Activated T-cell treated with anti-CD3 and anti-CD28 coated beads, Interleukin-2, amount 50 U/mL, for 24 hours (primary cell): ENCODE measurements at regions not wholly inside any gene's neighbourhood (a gene's known extent, or its start where the extent isn't known, plus 50 kb on each side); places are given as distances from the start of the nearest gene placed in this dataset.

Experiments used
- DNase-seq: peaks from one replicate; pipeline ENCODE4 v3.0.0-alpha.2; 2020
- H3K27ac Mint-ChIP-seq: 2 replicates; pipeline ENCODE4 v1.8.0; 2020; ENCODE audit warnings: mild to moderate bottlenecking, mixed read lengths
- H3K27me3 Mint-ChIP-seq: 2 replicates; pipeline ENCODE4 v1.8.0; 2020; ENCODE audit warnings: mixed read lengths
- H3K36me3 Mint-ChIP-seq: 2 replicates; pipeline ENCODE4 v1.8.0; 2020; ENCODE audit warnings: low read depth, mixed read lengths
- H3K4me1 Mint-ChIP-seq: 2 replicates; pipeline ENCODE4 v1.8.0; 2020; ENCODE audit warnings: low read depth, mixed read lengths
- H3K4me3 Mint-ChIP-seq: 2 replicates; pipeline ENCODE4 v1.8.0; 2020; ENCODE audit warnings: mild to moderate bottlenecking, moderate library complexity, mixed read lengths
- H3K9me3 Mint-ChIP-seq: 2 replicates; pipeline ENCODE4 v1.8.0; 2020; ENCODE audit warnings: mixed read lengths

- H3K27me3 Mint-ChIP-seq = no peaks in the 10 kb centered on the region
- H3K4me3 Mint-ChIP-seq = no peak overlapping the region
- H3K36me3 Mint-ChIP-seq = no peaks in the 10 kb centered on the region
- peaks cover 6% of the 10 kb centered on the region for H3K9me3 Mint-ChIP-seq
- H3K4me1 Mint-ChIP-seq = peaks cover 6% of the 10 kb centered on the region
- DNase-seq = no peak
- H3K27ac Mint-ChIP-seq = no peak overlapping the region
Observed at GRCh38 chr11:15793043-15793996, 563.0 kb downstream of the SOX6 start.

- no peaks in the 10 kb centered on the region for H3K27me3 Mint-ChIP-seq
- H3K4me1 Mint-ChIP-seq = peaks cover 9% of the 10 kb centered on the region
- H3K36me3 Mint-ChIP-seq = no peaks in the 10 kb centered on the region
- peaks cover 6% of the 10 kb centered on the region for H3K9me3 Mint-ChIP-seq
- no peak overlapping the region for H3K27ac Mint-ChIP-seq
- no peak overlapping the region for H3K4me3 Mint-ChIP-seq
- no peak for DNase-seq
Observed at GRCh38 chr11:15794361-15795150, 561.8 kb downstream of the SOX6 start.

- no peak overlapping the region for H3K27ac Mint-ChIP-seq
- H3K4me3 Mint-ChIP-seq = no peak overlapping the region
Observed at GRCh38 chr11:15795378-15795777, 561.0 kb downstream of the SOX6 start.

GRCh38 chr11:15800111-15800800, 556.1 kb downstream of the SOX6 start:
- peaks cover 21% of the 10 kb centered on the region for H3K4me1 Mint-ChIP-seq
- DNase-seq = peak; percentile 36
- H3K4me3 Mint-ChIP-seq = no peak overlapping the region
- peak overlapping the region; percentile 92 for H3K27ac Mint-ChIP-seq
- no peaks in the 10 kb centered on the region for H3K27me3 Mint-ChIP-seq
- H3K9me3 Mint-ChIP-seq = no peaks in the 10 kb centered on the region
- H3K36me3 Mint-ChIP-seq = no peaks in the 10 kb centered on the region

More at GRCh38 chr11:15795378-15795777, 561.0 kb downstream of the SOX6 start:
- Mint-ChIP-seq H3K4me1 (peaks cover 14% of the 10 kb centered on the region), H3K36me3 (no peaks in the 10 kb centered on the region), H3K9me3 (peaks cover 6% of the 10 kb centered on the region), H3K27me3 (no peaks in the 10 kb centered on the region)
- no peak for DNase-seq

- Mint-ChIP-seq H3K36me3 (no peaks in the 10 kb centered on the region), H3K4me1 (peaks cover 21% of the 10 kb centered on the region), H3K27ac (peak overlapping the region; percentile 92), H3K9me3 (no peaks in the 10 kb centered on the region), H3K27me3 (no peaks in the 10 kb centered on the region), H3K4me3 (no peak overlapping the region)
- no peak for DNase-seq
Observed at GRCh38 chr11:15801126-15801525, 555.2 kb downstream of the SOX6 start.

GRCh38 chr11:15801616-15802015, 554.7 kb downstream of the SOX6 start:
- DNase-seq = no peak
- H3K9me3 Mint-ChIP-seq = no peaks in the 10 kb centered on the region
- H3K4me1 Mint-ChIP-seq = peaks cover 21% of the 10 kb centered on the region
- no peaks in the 10 kb centered on the region for H3K36me3 Mint-ChIP-seq
- no peak overlapping the region for H3K4me3 Mint-ChIP-seq
- no peaks in the 10 kb centered on the region for H3K27me3 Mint-ChIP-seq
- no peak overlapping the region for H3K27ac Mint-ChIP-seq

GRCh38 chr11:15805726-15806125, 550.6 kb downstream of the SOX6 start:
- H3K27ac Mint-ChIP-seq = no peak overlapping the region
- H3K9me3 Mint-ChIP-seq = no peaks in the 10 kb centered on the region
- peaks cover 10% of the 10 kb centered on the region for H3K4me1 Mint-ChIP-seq
- DNase-seq = no peak
- H3K36me3 Mint-ChIP-seq = no peaks in the 10 kb centered on the region
- no peak overlapping the region for H3K4me3 Mint-ChIP-seq
- H3K27me3 Mint-ChIP-seq = no peaks in the 10 kb centered on the region

- no peak overlapping the region for H3K27ac Mint-ChIP-seq
- H3K27me3 Mint-ChIP-seq = no peaks in the 10 kb centered on the region
- H3K9me3 Mint-ChIP-seq = no peaks in the 10 kb centered on the region
- H3K4me1 Mint-ChIP-seq = peaks cover 5% of the 10 kb centered on the region
- DNase-seq = no peak
- H3K4me3 Mint-ChIP-seq = no peak overlapping the region
- no peaks in the 10 kb centered on the region for H3K36me3 Mint-ChIP-seq
Observed at GRCh38 chr11:15806217-15806616, 550.1 kb downstream of the SOX6 start.

GRCh38 chr11:15807827-15808226, 548.5 kb downstream of the SOX6 start:
- Mint-ChIP-seq H3K4me3 (no peak overlapping the region), H3K4me1 (no peaks in the 10 kb centered on the region), H3K27me3 (no peaks in the 10 kb centered on the region), H3K27ac (no peak overlapping the region), H3K9me3 (no peaks in the 10 kb centered on the region), H3K36me3 (no peaks in the 10 kb centered on the region)
- no peak for DNase-seq

GRCh38 chr11:15810082-15810481, 546.3 kb downstream of the SOX6 start:
- H3K36me3 Mint-ChIP-seq = no peaks in the 10 kb centered on the region
- no peak overlapping the region for H3K27ac Mint-ChIP-seq
- no peaks in the 10 kb centered on the region for H3K27me3 Mint-ChIP-seq
- no peak overlapping the region for H3K4me3 Mint-ChIP-seq
- DNase-seq = no peak
- H3K9me3 Mint-ChIP-seq = peaks cover 3% of the 10 kb centered on the region
- no peaks in the 10 kb centered on the region for H3K4me1 Mint-ChIP-seq

GRCh38 chr11:15810525-15810924, 545.8 kb downstream of the SOX6 start:
- no peaks in the 10 kb centered on the region for H3K36me3 Mint-ChIP-seq
- no peak for DNase-seq
- no peaks in the 10 kb centered on the region for H3K4me1 Mint-ChIP-seq
- H3K4me3 Mint-ChIP-seq = no peak overlapping the region
- H3K9me3 Mint-ChIP-seq = peaks cover 4% of the 10 kb centered on the region
- H3K27ac Mint-ChIP-seq = no peak overlapping the region
- no peaks in the 10 kb centered on the region for H3K27me3 Mint-ChIP-seq

- Mint-ChIP-seq H3K27ac (no peak overlapping the region), H3K36me3 (no peaks in the 10 kb centered on the region), H3K4me3 (no peak overlapping the region), H3K4me1 (peaks cover 24% of the 10 kb centered on the region), H3K27me3 (peaks cover 16% of the 10 kb centered on the region), H3K9me3 (peaks cover 9% of the 10 kb centered on the region)
- DNase-seq = no peak
Observed at GRCh38 chr11:15815246-15816195, 540.8 kb downstream of the SOX6 start.

GRCh38 chr11:15816260-15816871, 540.0 kb downstream of the SOX6 start:
- Mint-ChIP-seq H3K4me3 (no peak overlapping the region), H3K27ac (peak overlapping the region; percentile 67), H3K9me3 (peaks cover 11% of the 10 kb centered on the region), H3K27me3 (peaks cover 16% of the 10 kb centered on the region), H3K36me3 (no peaks in the 10 kb centered on the region), H3K4me1 (peaks cover 24% of the 10 kb centered on the region)
- no peak for DNase-seq
